ENCODE measurements at regions not wholly inside any gene's neighbourhood (a gene's known extent, or its start where the extent isn't known, plus 50 kb on each side); places are given as distances from the start of the nearest gene placed in this dataset.

DNA sequence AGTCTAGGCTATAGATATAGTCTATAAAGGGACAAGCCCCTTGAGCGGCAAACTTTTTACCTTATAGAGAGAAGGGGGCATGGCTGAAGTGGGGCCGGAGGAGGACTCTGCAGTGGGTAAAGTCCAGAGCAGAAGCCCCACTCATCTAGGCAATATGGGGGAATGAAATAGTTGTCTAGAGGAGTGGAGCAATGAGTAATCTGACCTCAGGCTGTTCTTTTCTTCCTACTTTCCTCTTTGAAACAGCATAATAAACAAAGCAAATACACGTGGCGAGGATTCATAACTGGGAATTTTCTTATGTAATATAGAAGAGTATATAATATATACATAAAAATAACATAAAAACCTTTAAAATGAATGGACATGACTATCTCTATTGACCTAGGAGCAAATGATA lies 546.4 kb upstream of the ZNF385D start:
- Mint-ChIP-seq H3K9me3 (peaks cover 15 to 16% of the 10 kb centered on the region in 2 donors), H3K4me3 (no peak overlapping the region), H3K36me3 (peaks cover 6% of the 10 kb centered on the region), H3K27me3 (ENCODE audit: low read depth in 2 of 2) (no peaks in the 10 kb centered on the region), H3K4me1 (no peaks in the 10 kb centered on the region), H3K27ac (no peak overlapping the region)
- no peaks in the 10 kb centered on the region for H3K4me1 ChIP-seq (ENCODE audit: control insufficient read depth, insufficient read depth, low read length)
- ATAC-seq (no peak), DNase-seq (no peak)
- peaks cover 7% of the 10 kb centered on the region for H3K9me3 ChIP-seq (ENCODE audit: control insufficient read depth, insufficient read depth, low read length)
- WGBS (ENCODE audit: insufficient coverage) = 79% methylated on average over 2 of the region's 4 CpGs
- intact Hi-C loops (cut with micrococcal nuclease) = no loop called here
- no peaks in the 10 kb centered on the region for H3K27me3 ChIP-seq (ENCODE audit: control insufficient read depth, insufficient read depth, low read length)
- H3K4me3 ChIP-seq (ENCODE audit: low read length) = no peak overlapping the region
- H3K27ac ChIP-seq (ENCODE audit: low read length) = no peak overlapping the region
- no peak for TF ChIP-seq CTCF (IDR thresholded peaks at IDR 0.05)
- H3K36me3 ChIP-seq (ENCODE audit: control insufficient read depth, insufficient read depth, low read length) = no peaks in the 10 kb centered on the region

GRCh38 chr3:22306454-22306853 lies 555.4 kb upstream of the ZNF385D start:
- Mint-ChIP-seq H3K4me1 (no peaks in the 10 kb centered on the region), H3K36me3 (no peaks in the 10 kb centered on the region), H3K27me3 (ENCODE audit: low read depth in 2 of 2) (no peaks in the 10 kb centered on the region), H3K27ac (no peak overlapping the region), H3K9me3 (peaks cover 10 to 24% of the 10 kb centered on the region in 2 donors), H3K4me3 (no peak overlapping the region)
- Histone ChIP-seq H3K27ac (ENCODE audit: low read length) (no peak overlapping the region), H3K36me3 (ENCODE audit: control insufficient read depth, insufficient read depth, low read length) (no peaks in the 10 kb centered on the region), H3K4me3 (ENCODE audit: low read length) (no peak overlapping the region), H3K9me3 (ENCODE audit: control insufficient read depth, insufficient read depth, low read length) (peaks cover 3% of the 10 kb centered on the region), H3K4me1 (ENCODE audit: control insufficient read depth, insufficient read depth, low read length) (no peaks in the 10 kb centered on the region), H3K27me3 (ENCODE audit: control insufficient read depth, insufficient read depth, low read length) (no peaks in the 10 kb centered on the region)
- TF ChIP-seq CTCF (IDR thresholded peaks at IDR 0.05) = no peak
- intact Hi-C loops (cut with micrococcal nuclease) = no loop called here
- DNase-seq (no peak), ATAC-seq (no peak)
- WGBS (ENCODE audit: insufficient coverage) = 73% methylated on average over 3 of the region's 3 CpGs

DNA sequence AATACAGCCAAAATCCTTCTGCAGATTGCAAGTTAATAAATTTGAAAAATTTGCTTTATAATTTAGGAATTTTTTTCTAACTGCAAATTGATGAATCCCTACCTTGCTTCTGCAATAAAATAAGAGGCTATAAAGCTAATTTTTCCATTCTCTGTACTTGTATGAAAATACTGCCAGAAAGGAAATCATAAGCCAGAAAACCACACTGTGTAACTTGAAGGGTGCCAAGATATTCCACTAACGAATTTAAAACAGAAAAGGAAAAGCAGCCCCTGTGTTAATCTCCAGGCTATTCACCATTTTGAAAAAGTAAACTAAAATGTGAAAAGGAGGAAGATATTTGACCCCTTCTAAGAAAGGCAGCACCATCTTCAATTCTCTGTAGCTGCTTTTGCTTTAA lies 557.9 kb upstream of the ZNF385D start:
- no peaks in the 10 kb centered on the region for H3K4me1 ChIP-seq (ENCODE audit: control insufficient read depth, insufficient read depth, low read length)
- H3K4me3 ChIP-seq (ENCODE audit: low read length) = no peak overlapping the region
- H3K27ac ChIP-seq (ENCODE audit: low read length) = no peak overlapping the region
- intact Hi-C loops (cut with micrococcal nuclease) = no loop called here
- no peaks in the 10 kb centered on the region for H3K27me3 ChIP-seq (ENCODE audit: control insufficient read depth, insufficient read depth, low read length)
- Mint-ChIP-seq H3K9me3 (peaks cover 13 to 25% of the 10 kb centered on the region in 2 donors), H3K27ac (no peak overlapping the region), H3K27me3 (ENCODE audit: low read depth in 2 of 2) (no peaks in the 10 kb centered on the region), H3K4me1 (no peaks in the 10 kb centered on the region), H3K4me3 (no peak overlapping the region), H3K36me3 (peaks cover 7% of the 10 kb centered on the region)
- H3K36me3 ChIP-seq (ENCODE audit: control insufficient read depth, insufficient read depth, low read length) = no peaks in the 10 kb centered on the region
- H3K9me3 ChIP-seq (ENCODE audit: control insufficient read depth, insufficient read depth, low read length) = peaks cover 3% of the 10 kb centered on the region
- no peak for TF ChIP-seq CTCF (IDR thresholded peaks at IDR 0.05)
- no peak for ATAC-seq
- DNase-seq = no peak
- WGBS (ENCODE audit: insufficient coverage) = no CpG with 5 or more reads among the region's 1 CpG

- Histone ChIP-seq H3K27me3 (ENCODE audit: control insufficient read depth, insufficient read depth, low read length) (no peaks in the 10 kb centered on the region), H3K9me3 (ENCODE audit: control insufficient read depth, insufficient read depth, low read length) (no peaks in the 10 kb centered on the region), H3K4me1 (ENCODE audit: control insufficient read depth, insufficient read depth, low read length) (no peaks in the 10 kb centered on the region), H3K36me3 (ENCODE audit: control insufficient read depth, insufficient read depth, low read length) (no peaks in the 10 kb centered on the region), H3K4me3 (ENCODE audit: low read length) (no peak overlapping the region), H3K27ac (ENCODE audit: low read length) (no peak overlapping the region)
- 94% methylated on average over 1 of the region's 1 CpG for WGBS (ENCODE audit: insufficient coverage)
- Mint-ChIP-seq H3K36me3 (peaks cover 7% of the 10 kb centered on the region), H3K9me3 (peaks cover 19 to 24% of the 10 kb centered on the region in 2 donors), H3K4me3 (no peak overlapping the region), H3K27ac (no peak overlapping the region), H3K4me1 (no peaks in the 10 kb centered on the region), H3K27me3 (ENCODE audit: low read depth in 2 of 2) (no peaks in the 10 kb centered on the region)
- DNase-seq (no peak), ATAC-seq (no peak)
- intact Hi-C loops (cut with micrococcal nuclease) = no loop called here
- no peak for TF ChIP-seq CTCF (IDR thresholded peaks at IDR 0.05)
Measured at GRCh38 chr3:22315925-22316324, 564.9 kb upstream of the ZNF385D start.
